CD4-positive, alpha-beta T cell treated with Interleukin-12 subunit alpha and Interleukin-12 subunit beta, for 1 hour (primary cell): ENCODE measurements at regions not wholly inside any gene's neighbourhood (a gene's known extent, or its start where the extent isn't known, plus 50 kb on each side); places are given as distances from the start of the nearest gene placed in this dataset.
"Not testable (repeated sequence)": the region's sequence is repeated elsewhere in the genome, so short reads cannot be mapped to it uniquely, and the experiment has no call there.

Source experiments
- DNase-seq: peaks from one replicate; pipeline ENCODE4 v3.0.0-alpha.2; 2020

GRCh38 chr4:9704551-9705332 is 76.7 kb upstream of the DRD5 start:
- no peak for DNase-seq

- not testable (repeated sequence) for DNase-seq
Measured at GRCh38 chr4:9707281-9707680, 74.2 kb upstream of the DRD5 start.

GRCh38 chr4:9707936-9708335 is 73.5 kb upstream of the DRD5 start:
- DNase-seq, result not testable (repeated sequence)

GRCh38 chr4:9709724-9710123 is 71.7 kb upstream of the DRD5 start:
- no peak for DNase-seq

GRCh38 chr4:9715271-9715670 is 66.2 kb upstream of the DRD5 start:
- DNase-seq, result not testable (repeated sequence)

- no peak for DNase-seq
Measured at GRCh38 chr4:9716093-9716492, 65.3 kb upstream of the DRD5 start.

- DNase-seq, result not testable (repeated sequence)
Measured at GRCh38 chr4:9718246-9718939, 63.0 kb upstream of the DRD5 start.

- DNase-seq, result not testable (repeated sequence)
Measured at GRCh38 chr4:9722131-9722530, 59.3 kb upstream of the DRD5 start.
